HEK293 (cell line): ENCODE measurements at regions not wholly inside any gene's neighbourhood (a gene's known extent, or its start where the extent isn't known, plus 50 kb on each side); places are given as distances from the start of the nearest gene placed in this dataset.
"Not testable (repeated sequence)": the region's sequence is repeated elsewhere in the genome, so short reads cannot be mapped to it uniquely, and the experiment has no call there.

Experiments
- KLF7 ChIP-seq: fragments of 450-650 bp; formaldehyde crosslinking; IDR thresholded peaks from 2 replicates; pipeline ENCODE4 v1.5.1; 2016; ENCODE audit warnings: missing biosample characterization, missing genetic modification characterization, borderline replicate concordance
- ZNF48 ChIP-seq: fragments of 450-650 bp; formaldehyde crosslinking; IDR thresholded peaks from 2 replicates; pipeline ENCODE4 v1.5.1; 2016; ENCODE audit warnings: missing biosample characterization, missing genetic modification characterization
- TF ChIP-seq, protein P1 (sequence below): fragments of 450-650 bp; formaldehyde crosslinking; IDR thresholded peaks from 2 replicates; pipeline ENCODE4 v1.5.1; 2016; ENCODE audit warnings: missing biosample characterization, missing genetic modification characterization
- TF ChIP-seq, protein P2 (sequence below): fragments of 450-650 bp; formaldehyde crosslinking; IDR thresholded peaks from 2 replicates; pipeline ENCODE4 v1.5.1; 2016; ENCODE audit warnings: missing biosample characterization, missing genetic modification characterization
- TF ChIP-seq, protein P3 (sequence below): fragments of 450-650 bp; formaldehyde crosslinking; IDR thresholded peaks from 2 replicates; pipeline ENCODE4; 2016; ENCODE audit warnings: missing biosample characterization, missing genetic modification characterization

DNA sequence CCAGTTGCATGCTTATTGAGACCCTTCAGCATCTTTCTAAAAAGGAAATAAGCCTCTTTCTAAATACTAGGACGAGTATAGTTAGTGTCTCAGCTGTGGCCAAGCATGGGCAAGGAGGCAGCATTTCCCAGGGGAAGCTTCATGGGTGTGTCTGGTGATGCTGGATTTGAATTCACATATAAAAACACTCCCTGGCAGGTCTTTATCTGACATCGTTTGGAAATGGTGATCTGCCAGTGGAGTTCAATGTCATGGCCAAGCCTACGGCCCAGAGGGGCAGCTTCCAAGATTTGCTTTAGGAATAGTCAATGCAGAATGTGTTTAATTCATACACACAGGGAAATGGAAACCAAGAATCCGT is 94.7 kb downstream of the SRGAP2 start:
- TF ChIP-seq, protein P1, sequence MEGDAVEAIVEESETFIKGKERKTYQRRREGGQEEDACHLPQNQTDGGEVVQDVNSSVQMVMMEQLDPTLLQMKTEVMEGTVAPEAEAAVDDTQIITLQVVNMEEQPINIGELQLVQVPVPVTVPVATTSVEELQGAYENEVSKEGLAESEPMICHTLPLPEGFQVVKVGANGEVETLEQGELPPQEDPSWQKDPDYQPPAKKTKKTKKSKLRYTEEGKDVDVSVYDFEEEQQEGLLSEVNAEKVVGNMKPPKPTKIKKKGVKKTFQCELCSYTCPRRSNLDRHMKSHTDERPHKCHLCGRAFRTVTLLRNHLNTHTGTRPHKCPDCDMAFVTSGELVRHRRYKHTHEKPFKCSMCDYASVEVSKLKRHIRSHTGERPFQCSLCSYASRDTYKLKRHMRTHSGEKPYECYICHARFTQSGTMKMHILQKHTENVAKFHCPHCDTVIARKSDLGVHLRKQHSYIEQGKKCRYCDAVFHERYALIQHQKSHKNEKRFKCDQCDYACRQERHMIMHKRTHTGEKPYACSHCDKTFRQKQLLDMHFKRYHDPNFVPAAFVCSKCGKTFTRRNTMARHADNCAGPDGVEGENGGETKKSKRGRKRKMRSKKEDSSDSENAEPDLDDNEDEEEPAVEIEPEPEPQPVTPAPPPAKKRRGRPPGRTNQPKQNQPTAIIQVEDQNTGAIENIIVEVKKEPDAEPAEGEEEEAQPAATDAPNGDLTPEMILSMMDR (tag by site-specific recombination), result not testable (repeated sequence)
- TF ChIP-seq, protein P2, sequence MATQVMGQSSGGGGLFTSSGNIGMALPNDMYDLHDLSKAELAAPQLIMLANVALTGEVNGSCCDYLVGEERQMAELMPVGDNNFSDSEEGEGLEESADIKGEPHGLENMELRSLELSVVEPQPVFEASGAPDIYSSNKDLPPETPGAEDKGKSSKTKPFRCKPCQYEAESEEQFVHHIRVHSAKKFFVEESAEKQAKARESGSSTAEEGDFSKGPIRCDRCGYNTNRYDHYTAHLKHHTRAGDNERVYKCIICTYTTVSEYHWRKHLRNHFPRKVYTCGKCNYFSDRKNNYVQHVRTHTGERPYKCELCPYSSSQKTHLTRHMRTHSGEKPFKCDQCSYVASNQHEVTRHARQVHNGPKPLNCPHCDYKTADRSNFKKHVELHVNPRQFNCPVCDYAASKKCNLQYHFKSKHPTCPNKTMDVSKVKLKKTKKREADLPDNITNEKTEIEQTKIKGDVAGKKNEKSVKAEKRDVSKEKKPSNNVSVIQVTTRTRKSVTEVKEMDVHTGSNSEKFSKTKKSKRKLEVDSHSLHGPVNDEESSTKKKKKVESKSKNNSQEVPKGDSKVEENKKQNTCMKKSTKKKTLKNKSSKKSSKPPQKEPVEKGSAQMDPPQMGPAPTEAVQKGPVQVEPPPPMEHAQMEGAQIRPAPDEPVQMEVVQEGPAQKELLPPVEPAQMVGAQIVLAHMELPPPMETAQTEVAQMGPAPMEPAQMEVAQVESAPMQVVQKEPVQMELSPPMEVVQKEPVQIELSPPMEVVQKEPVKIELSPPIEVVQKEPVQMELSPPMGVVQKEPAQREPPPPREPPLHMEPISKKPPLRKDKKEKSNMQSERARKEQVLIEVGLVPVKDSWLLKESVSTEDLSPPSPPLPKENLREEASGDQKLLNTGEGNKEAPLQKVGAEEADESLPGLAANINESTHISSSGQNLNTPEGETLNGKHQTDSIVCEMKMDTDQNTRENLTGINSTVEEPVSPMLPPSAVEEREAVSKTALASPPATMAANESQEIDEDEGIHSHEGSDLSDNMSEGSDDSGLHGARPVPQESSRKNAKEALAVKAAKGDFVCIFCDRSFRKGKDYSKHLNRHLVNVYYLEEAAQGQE (tag by site-specific recombination), result not testable (repeated sequence)
- TF ChIP-seq KLF7, ZNF48 (tag by site-specific recombination): not testable (repeated sequence)
- TF ChIP-seq, protein P3, sequence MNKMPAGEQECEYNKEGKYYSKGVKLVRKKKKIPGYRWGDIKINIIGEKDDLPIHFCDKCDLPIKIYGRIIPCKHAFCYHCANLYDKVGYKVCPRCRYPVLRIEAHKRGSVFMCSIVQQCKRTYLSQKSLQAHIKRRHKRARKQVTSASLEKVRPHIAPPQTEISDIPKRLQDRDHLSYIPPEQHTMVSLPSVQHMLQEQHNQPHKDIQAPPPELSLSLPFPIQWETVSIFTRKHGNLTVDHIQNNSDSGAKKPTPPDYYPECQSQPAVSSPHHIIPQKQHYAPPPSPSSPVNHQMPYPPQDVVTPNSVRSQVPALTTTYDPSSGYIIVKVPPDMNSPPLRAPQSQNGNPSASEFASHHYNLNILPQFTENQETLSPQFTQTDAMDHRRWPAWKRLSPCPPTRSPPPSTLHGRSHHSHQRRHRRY, result not testable (repeated sequence)
